Endothelial cell of umbilical vein (primary cell): ENCODE measurements at regions not wholly inside any gene's neighbourhood (a gene's known extent, or its start where the extent isn't known, plus 50 kb on each side); places are given as distances from the start of the nearest gene placed in this dataset.

ENCODE experiments used
- BruUV-seq: library from RNA; stranded (reverse); fragments of 400-500 nt; replicated peaks from 2 replicates; lab custom pipeline; 2021; lab: Mats Ljungman, UMichigan
- CTCF ChIA-PET: fragments of 300-600, 350-600 bp; sonication (Branson Sonifier 250); formaldehyde crosslinking; loops from one replicate; lab custom pipeline; 2021; ENCODE audit warnings: antibody characterized with exemption, inconsistent platforms; lab: Charles Lee
- POLR2A ChIA-PET: fragments of 300-600, 350-600 bp; sonication (Branson Sonifier 250); formaldehyde crosslinking; loops from one replicate; lab custom pipeline; 2021; ENCODE audit warnings: antibody characterized with exemption, inconsistent platforms; lab: Charles Lee
- DNase-seq: peaks from one replicate; pipeline ENCODE4 v3.0.0-alpha.2; 2011; ENCODE audit warnings: low read depth, low spot score
- FAIRE-seq: peaks from 2 replicates; lab custom pipeline; 2011; peaks lifted over from hg19 to GRCh38; lab: Jason Lieb, UNC
- H2AFZ ChIP-seq: 2 replicates; pipeline ENCODE4 v1.6.0; 2012; ENCODE audit warnings: low read depth, low read length, control low read depth, inconsistent platforms
- H3K27ac ChIP-seq: 2 replicates; pipeline ENCODE4 v1.5.1; 2011; ENCODE audit warnings: low read depth, mild to moderate bottlenecking, control low read depth, low read length, moderate library complexity; ENCODE audit not compliant: insufficient read depth
- H3K27me3 ChIP-seq, 2 experiments: 2 replicates each; pipeline versions ENCODE4 v1.6.0 to v1.6.1; 2011; ENCODE audit warnings: low read length in 2 of 2, mixed read lengths in 1 of 2; ENCODE audit not compliant: control insufficient read depth in 2 of 2, insufficient read depth in 2 of 2
- H3K36me3 ChIP-seq, 2 experiments: 2 replicates in 1 of 2; 3 replicates in 1 of 2; pipeline ENCODE4 v1.5.1; 2011; ENCODE audit warnings: low read length in 2 of 2, mild to moderate bottlenecking in 1 of 2, moderate library complexity in 1 of 2; ENCODE audit not compliant: control insufficient read depth in 2 of 2, insufficient read depth in 2 of 2; ENCODE audit errors: extremely low read depth in 1 of 2
- H3K4me1 ChIP-seq: 3 replicates; pipeline ENCODE4 v1.5.1; 2011; ENCODE audit warnings: mild to moderate bottlenecking, low read length; ENCODE audit not compliant: control insufficient read depth, insufficient read depth; ENCODE audit errors: extremely low read depth
- H3K4me2 ChIP-seq: 2 replicates; pipeline ENCODE4 v1.6.1; 2011; ENCODE audit warnings: low read length, control low read depth, mixed read lengths; ENCODE audit not compliant: insufficient read depth
- H3K4me3 ChIP-seq, 3 experiments: fragments of 200-600 bp in 1 of 3; sonication (generic), shearing (Covaris generic) in 1 of 3; replicated peaks in 1 of 3; 2 replicates each; pipeline ENCODE4 v1.5.1; 2011 to 2016; ENCODE audit warnings: control low read depth in 3 of 3, low read length in 3 of 3, mild to moderate bottlenecking in 2 of 3, inconsistent platforms in 1 of 3, low read depth in 1 of 3, moderate library complexity in 1 of 3; ENCODE audit not compliant: insufficient read depth in 1 of 3
- H3K79me2 ChIP-seq: 2 replicates; pipeline ENCODE4 v1.6.0; 2012; ENCODE audit warnings: low read length, inconsistent platforms; ENCODE audit not compliant: control insufficient read depth, insufficient read depth
- H3K9ac ChIP-seq: replicated peaks from 2 replicates; pipeline ENCODE3; 2011; ENCODE audit warnings: low read length, control low read depth; ENCODE audit not compliant: insufficient read depth; ENCODE audit errors: extremely low read depth
- H3K9me1 ChIP-seq: replicated peaks from 3 replicates; pipeline ENCODE4 v1.6.0; 2011; ENCODE audit warnings: mild to moderate bottlenecking, low read length; ENCODE audit not compliant: control insufficient read depth, insufficient read depth; ENCODE audit errors: extremely low read depth
- H3K9me3 ChIP-seq: replicated peaks from 2 replicates; pipeline ENCODE4 v1.5.1; 2012; ENCODE audit warnings: low read length, inconsistent platforms; ENCODE audit not compliant: control insufficient read depth, insufficient read depth
- H4K20me1 ChIP-seq: replicated peaks from 2 replicates; pipeline ENCODE3; 2011; ENCODE audit warnings: mild to moderate bottlenecking, low read length; ENCODE audit not compliant: control insufficient read depth, insufficient read depth; ENCODE audit errors: extremely low read depth
- CTCF ChIP-seq, 2 donors: IDR thresholded peaks; 1 replicate in 1 of 2; 2 replicates in 1 of 2; pipeline ENCODE4 v1.5.1; 2011; ENCODE audit warnings: low read length in 2 of 2, mild to moderate bottlenecking in 2 of 2, moderate library complexity in 2 of 2, control low read depth in 1 of 2, inconsistent platforms in 1 of 2, low read depth in 1 of 2; ENCODE audit not compliant: insufficient read depth in 1 of 2; ENCODE audit errors: extremely low read depth in 1 of 2
- EZH2 ChIP-seq: IDR thresholded peaks from 2 replicates; pipeline ENCODE4 v1.6.1; 2012; ENCODE audit warnings: borderline replicate concordance, low read depth, mild to moderate bottlenecking, moderate library complexity, low read length, inconsistent platforms; ENCODE audit not compliant: severe bottlenecking
- FOS ChIP-seq: IDR thresholded peaks from 2 replicates; pipeline ENCODE4 v1.6.1; 2011; ENCODE audit warnings: mild to moderate bottlenecking, low read length, moderate library complexity, borderline replicate concordance; ENCODE audit not compliant: insufficient read depth
- GATA2 ChIP-seq: IDR thresholded peaks from 2 replicates; pipeline ENCODE4 v1.7.0; 2011; ENCODE audit warnings: low read depth, mild to moderate bottlenecking, moderate library complexity, mixed read lengths, low read length; ENCODE audit not compliant: insufficient read length, insufficient read depth
- JUN ChIP-seq: IDR thresholded peaks from 2 replicates; pipeline ENCODE4 v1.6.1; 2011; ENCODE audit warnings: borderline replicate concordance, low read depth; ENCODE audit not compliant: insufficient read length, insufficient read depth
- MYC ChIP-seq: IDR thresholded peaks from one replicate; pipeline ENCODE4 v1.6.1; 2011; ENCODE audit warnings: mild to moderate bottlenecking, low read depth, low read length
- POLR2A ChIP-seq: IDR thresholded peaks from 2 replicates; pipeline ENCODE4 v1.6.1; 2012; ENCODE audit warnings: low read depth, mild to moderate bottlenecking, control low read depth, low read length
- POLR2AphosphoS5 ChIP-seq: IDR thresholded peaks from 2 replicates; pipeline ENCODE4 v1.6.1; 2012; ENCODE audit warnings: low read depth, mild to moderate bottlenecking, control low read depth, low read length, moderate library complexity; ENCODE audit not compliant: insufficient read depth
- dilution Hi-C: fragments of 300-500 bp; cut with MboI; formaldehyde crosslinking; loops from one replicate; pipeline ENCODE4 v1.15.0; 2019; ENCODE audit warnings: low sequenced_read_pairs; ENCODE audit not compliant: extremely low pct_ligation_motif_present
- intact Hi-C: fragments of 100-400 bp; cut with micrococcal nuclease; formaldehyde crosslinking; loops from one replicate; pipeline ENCODE4 v1.10.0; 2022
- TF ChIP-seq, protein P1 (sequence below): IDR thresholded peaks from 2 replicates; pipeline ENCODE4 v1.6.1; 2011; ENCODE audit not compliant: insufficient read depth, insufficient read length

DNA sequence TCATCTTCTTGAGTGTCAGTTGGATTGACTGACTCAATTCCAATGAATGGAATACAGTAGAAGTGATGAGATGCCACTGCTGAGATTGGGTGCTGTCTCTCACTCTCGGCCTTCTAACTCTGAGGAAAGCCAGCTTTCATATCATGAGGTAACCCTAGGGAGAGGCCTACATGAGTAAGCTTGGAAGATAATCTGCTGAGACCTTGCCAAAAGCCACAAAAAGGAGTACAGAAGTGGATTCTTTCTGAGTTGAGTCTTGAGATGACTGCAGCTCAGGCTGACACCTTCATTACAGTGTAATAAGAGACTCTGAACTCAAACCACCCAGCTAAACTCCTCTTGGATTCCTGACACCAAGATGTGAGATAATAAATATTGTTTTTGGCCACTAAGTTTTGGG is 537.4 kb upstream of the MAGEB18 start:
- Histone ChIP-seq H4K20me1 (no peaks in the 10 kb centered on the region), H2AFZ (no peak overlapping the region), H3K4me2 (no peak overlapping the region), H3K4me3 (no peak overlapping the region), H3K9me3 (no peaks in the 10 kb centered on the region), H3K9ac (no peak overlapping the region), H3K4me1 (no peaks in the 10 kb centered on the region), H3K27me3 (no peaks in the 10 kb centered on the region), H3K36me3 (no peaks in the 10 kb centered on the region), H3K27ac (no peak overlapping the region), H3K9me1 (no peaks in the 10 kb centered on the region), H3K79me2 (no peaks in the 10 kb centered on the region)
- dilution Hi-C loops, result no loop called here
- no peak for FAIRE-seq
- no peak for DNase-seq
- TF ChIP-seq MYC (no peak), GATA2 (no peak)
- POLR2A ChIA-PET, result no interaction called here
- CTCF ChIA-PET, result no interaction called here
- intact Hi-C loops, result no loop called here
- BruUV-seq, result no TSS peak

GRCh38 chrX:25601323-25601722 is 536.8 kb upstream of the MAGEB18 start:
- DNase-seq (no peak), FAIRE-seq (no peak)
- ChIA-PET CTCF (no interaction called here), POLR2A (no interaction called here)
- Histone ChIP-seq H2AFZ (no peak overlapping the region), H4K20me1 (no peaks in the 10 kb centered on the region), H3K79me2 (no peaks in the 10 kb centered on the region), H3K9ac (no peak overlapping the region), H3K4me1 (no peaks in the 10 kb centered on the region), H3K9me3 (no peaks in the 10 kb centered on the region), H3K4me3 (no peak overlapping the region), H3K4me2 (no peak overlapping the region), H3K9me1 (no peaks in the 10 kb centered on the region), H3K27ac (no peak overlapping the region), H3K27me3 (no peaks in the 10 kb centered on the region), H3K36me3 (no peaks in the 10 kb centered on the region)
- intact Hi-C loops (no loop called here), dilution Hi-C loops (no loop called here)
- TF ChIP-seq, protein P1, sequence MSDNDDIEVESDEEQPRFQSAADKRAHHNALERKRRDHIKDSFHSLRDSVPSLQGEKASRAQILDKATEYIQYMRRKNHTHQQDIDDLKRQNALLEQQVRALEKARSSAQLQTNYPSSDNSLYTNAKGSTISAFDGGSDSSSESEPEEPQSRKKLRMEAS, result no peak
- TF ChIP-seq EZH2 (no peak), JUN (no peak), CTCF (IDR thresholded peaks at IDR 0.05; ENCODE audit: extremely low read depth in 1 of 2, insufficient read depth in 1 of 2, low read depth in 1 of 2, low read length in 2 of 2) (no peak), GATA2 (no peak), FOS (no peak), POLR2AphosphoS5 (no peak), POLR2A (no peak), MYC (no peak)
- no TSS peak for BruUV-seq
